GM12878 (cell line): ENCODE measurements at regions not wholly inside any gene's neighbourhood (a gene's known extent, or its start where the extent isn't known, plus 50 kb on each side); places are given as distances from the start of the nearest gene placed in this dataset.

Experiments used
- ATAC-seq: fragments of 200-7000 bp; cut with Tn5 transposase; 3 replicates; pipeline ENCODE4 v1.9.1; 2020; ENCODE audit warnings: mild to moderate bottlenecking, moderate library complexity
- BruUV-seq: library from RNA; stranded (reverse); fragments of 400-500 nt; replicated peaks from 2 replicates; lab custom pipeline; 2021; lab: Mats Ljungman, UMichigan
- CTCF ChIA-PET: fragments of 300-600 bp; sonication (Branson Sonifier 250); formaldehyde crosslinking; extraction: SDS; loops from one replicate; lab custom pipeline; 2021; ENCODE audit warnings: inconsistent platforms; lab: Yijun Ruan, JAX
- POLR2A ChIA-PET: fragments of 350-600 bp; formaldehyde crosslinking; extraction: SDS; loops from one replicate; lab custom pipeline; 2021; ENCODE audit warnings: inconsistent platforms; lab: Charles Lee
- RAD21 ChIA-PET: fragments of 300-600 bp; sonication (Branson Sonifier 250); formaldehyde crosslinking; loops from one replicate; lab custom pipeline; 2023; ENCODE audit warnings: antibody characterized with exemption; ENCODE audit not compliant: unreplicated experiment; lab: Charles Lee
- SMC1A ChIA-PET: fragments of 300-600 bp; sonication (Branson Sonifier 250); formaldehyde crosslinking; loops from one replicate; lab custom pipeline; 2023; ENCODE audit not compliant: unreplicated experiment, uncharacterized antibody; lab: Charles Lee
- DNase-seq: peaks from one replicate; pipeline ENCODE4 v3.0.0-alpha.2; 2011; ENCODE audit warnings: low read depth, low spot score
- FAIRE-seq: peaks from 3 replicates; lab custom pipeline; 2011; peaks lifted over from hg19 to GRCh38; lab: Jason Lieb, UNC
- H2AFZ ChIP-seq: 2 replicates; pipeline ENCODE4 v1.6.0; 2011; ENCODE audit warnings: low read depth, low read length, control low read depth; ENCODE audit not compliant: control insufficient read depth
- H3K27ac ChIP-seq: 2 replicates; pipeline ENCODE4 v1.5.1; 2011; ENCODE audit warnings: control low read depth; ENCODE audit not compliant: control insufficient read depth, insufficient read depth
- H3K27me3 ChIP-seq, 2 experiments: replicated peaks in 1 of 2; 2 replicates each; pipeline versions ENCODE4 v1.6.0 to v1.6.1; 2011; ENCODE audit warnings: low read length in 1 of 2; ENCODE audit not compliant: control insufficient read depth in 2 of 2, insufficient read depth in 2 of 2
- H3K36me3 ChIP-seq, 2 experiments: 2 replicates each; pipeline ENCODE4 v1.5.1; 2011; ENCODE audit warnings: low read length in 1 of 2; ENCODE audit not compliant: control insufficient read depth in 2 of 2, insufficient read depth in 2 of 2
- H3K4me1 ChIP-seq: 2 replicates; pipeline ENCODE4 v1.6.1; 2011; ENCODE audit warnings: mild to moderate bottlenecking, low read length, moderate library complexity, mixed read lengths; ENCODE audit not compliant: control insufficient read depth, insufficient read depth
- H3K4me2 ChIP-seq: 2 replicates; pipeline ENCODE4 v1.6.0; 2011; ENCODE audit warnings: control low read depth; ENCODE audit not compliant: control insufficient read depth, insufficient read depth
- H3K4me3 ChIP-seq: fragments of 200-600 bp; sonication (generic); 2 replicates; pipeline ENCODE4 v1.5.1; 2016
- H3K79me2 ChIP-seq: 2 replicates; pipeline ENCODE4 v1.6.0; 2011; ENCODE audit warnings: low read length; ENCODE audit not compliant: control insufficient read depth, insufficient read depth
- H3K9ac ChIP-seq: 2 replicates; pipeline ENCODE4 v1.8.0; 2011; ENCODE audit warnings: low read length, control low read depth, mixed read lengths; ENCODE audit not compliant: control insufficient read depth, insufficient read depth
- H3K9me3 ChIP-seq: replicated peaks from 3 replicates; pipeline ENCODE4 v1.5.1; 2011; ENCODE audit warnings: mild to moderate bottlenecking, low read length; ENCODE audit not compliant: control insufficient read depth, insufficient read depth
- H4K20me1 ChIP-seq: 2 replicates; pipeline ENCODE4 v1.6.0; 2011; ENCODE audit not compliant: control insufficient read depth, insufficient read depth
- BRCA1 ChIP-seq: IDR thresholded peaks from 2 replicates; pipeline ENCODE4 v1.6.1; 2011; ENCODE audit warnings: low read depth, low read length, improper control_type of control experiment
- CUX1 ChIP-seq: IDR thresholded peaks from 2 replicates; pipeline ENCODE4 v1.6.1; 2012; ENCODE audit warnings: improper control_type of control experiment, low read depth, low read length; ENCODE audit not compliant: insufficient replicate concordance
- LARP7 ChIP-seq: fragments of 450-650 bp; IDR thresholded peaks from 2 replicates; pipeline ENCODE4 v1.6.1; 2017; ENCODE audit warnings: mild to moderate bottlenecking
- MYB ChIP-seq: fragments of 150-350 bp; IDR thresholded peaks from 2 replicates; pipeline ENCODE4 v1.6.1; 2014; ENCODE audit warnings: mild to moderate bottlenecking, low read depth, low read length, borderline replicate concordance
- NFIC ChIP-seq: IDR thresholded peaks from 2 replicates; pipeline ENCODE4 v1.6.1; 2012; ENCODE audit warnings: low read depth, mild to moderate bottlenecking, inconsistent platforms, low read length, moderate library complexity
- POLR2AphosphoS2 ChIP-seq: IDR thresholded peaks from 2 replicates; pipeline ENCODE4 v1.6.1; 2011; ENCODE audit warnings: low read depth, mild to moderate bottlenecking, low read length, improper control_type of control experiment, moderate library complexity
- PRDM15 ChIP-seq: fragments of 450-650 bp; formaldehyde crosslinking; IDR thresholded peaks from 2 replicates; pipeline ENCODE4 v1.4.0; 2020; ENCODE audit warnings: mild to moderate bottlenecking, moderate library complexity
- RAD21 ChIP-seq: IDR thresholded peaks from 2 replicates; pipeline ENCODE4 v1.6.1; 2011; ENCODE audit warnings: mild to moderate bottlenecking, low read depth, low read length, moderate library complexity; ENCODE audit not compliant: insufficient read depth
- SREBF1 ChIP-seq: IDR thresholded peaks from 2 replicates; pipeline ENCODE4 v1.6.1; 2012; ENCODE audit warnings: mild to moderate bottlenecking, low read length
- STAT1 ChIP-seq: fragments of 450-650 bp; conservative IDR thresholded peaks from 2 replicates; pipeline ENCODE4 v1.6.1; 2014; ENCODE audit warnings: antibody characterized with exemption, mild to moderate bottlenecking
- WGBS: methylation state at CpG from one replicate; pipeline ENCODE4 v1.1.6; 2016; ENCODE audit warnings: low lambda C conversion rate; ENCODE audit not compliant: insufficient replicate concordance, insufficient coverage; ENCODE audit errors: missing lambda C conversion rate; 5-methylcytosine and 5-hydroxymethylcytosine counted together
- in situ Hi-C: fragments of 300-500 bp; cut with MboI; formaldehyde crosslinking; loops from 9 replicates; pipeline ENCODE4 v1.14.3; 2018; ENCODE audit warnings: mixed read lengths
- intact Hi-C: fragments of 100-400 bp; cut with micrococcal nuclease; formaldehyde crosslinking; loops from one replicate; pipeline ENCODE4 v1.14.2; 2022; ENCODE audit not compliant: unreplicated experiment
- TF ChIP-seq, protein P1 (sequence below): fragments of 450-650 bp; IDR thresholded peaks from 2 replicates; pipeline ENCODE4 v1.6.1; 2018; ENCODE audit warnings: mild to moderate bottlenecking, low read depth, moderate library complexity; ENCODE audit not compliant: partially characterized antibody

- WGBS: 27% methylated on average over 4 of the region's 4 CpGs
- FAIRE-seq (no peak), ATAC-seq (no peak), DNase-seq (no peak)
- CTCF ChIA-PET: interaction anchor here (0.6 kb wide), 1 partner anchor 245 kb away, joined by 3 read pairs; no protein-coding TSS in a partner anchor
- no peaks in the 10 kb centered on the region for H3K9me3 ChIP-seq
- no peaks in the 10 kb centered on the region for H3K36me3 ChIP-seq
- in situ Hi-C loops: no loop called here
- H2AFZ ChIP-seq: no peak overlapping the region
- no peaks in the 10 kb centered on the region for H3K27me3 ChIP-seq
- H3K4me3 ChIP-seq: no peak overlapping the region
- RAD21 ChIA-PET: no interaction called here
- intact Hi-C loops: no loop called here
- POLR2A ChIA-PET: no interaction called here
- H3K4me2 ChIP-seq: no peak overlapping the region
- SMC1A ChIA-PET: interaction anchor here (0.8 kb wide), 1 partner anchor 103 kb away, joined by 3 read pairs; no protein-coding TSS in a partner anchor
- H3K9ac ChIP-seq: no peak overlapping the region
- H3K4me1 ChIP-seq: no peaks in the 10 kb centered on the region
- no peaks in the 10 kb centered on the region for H4K20me1 ChIP-seq
- H3K27ac ChIP-seq: no peak overlapping the region
- BruUV-seq: no TSS peak
- H3K79me2 ChIP-seq: no peaks in the 10 kb centered on the region
- TF ChIP-seq MYB (no peak), STAT1 (no peak), SREBF1 (no peak), BRCA1 (no peak), LARP7 (no peak), PRDM15 (no peak), POLR2AphosphoS2 (no peak), CUX1 (no peak), NFIC (no peak), RAD21 (no peak)
- TF ChIP-seq, protein P1, sequence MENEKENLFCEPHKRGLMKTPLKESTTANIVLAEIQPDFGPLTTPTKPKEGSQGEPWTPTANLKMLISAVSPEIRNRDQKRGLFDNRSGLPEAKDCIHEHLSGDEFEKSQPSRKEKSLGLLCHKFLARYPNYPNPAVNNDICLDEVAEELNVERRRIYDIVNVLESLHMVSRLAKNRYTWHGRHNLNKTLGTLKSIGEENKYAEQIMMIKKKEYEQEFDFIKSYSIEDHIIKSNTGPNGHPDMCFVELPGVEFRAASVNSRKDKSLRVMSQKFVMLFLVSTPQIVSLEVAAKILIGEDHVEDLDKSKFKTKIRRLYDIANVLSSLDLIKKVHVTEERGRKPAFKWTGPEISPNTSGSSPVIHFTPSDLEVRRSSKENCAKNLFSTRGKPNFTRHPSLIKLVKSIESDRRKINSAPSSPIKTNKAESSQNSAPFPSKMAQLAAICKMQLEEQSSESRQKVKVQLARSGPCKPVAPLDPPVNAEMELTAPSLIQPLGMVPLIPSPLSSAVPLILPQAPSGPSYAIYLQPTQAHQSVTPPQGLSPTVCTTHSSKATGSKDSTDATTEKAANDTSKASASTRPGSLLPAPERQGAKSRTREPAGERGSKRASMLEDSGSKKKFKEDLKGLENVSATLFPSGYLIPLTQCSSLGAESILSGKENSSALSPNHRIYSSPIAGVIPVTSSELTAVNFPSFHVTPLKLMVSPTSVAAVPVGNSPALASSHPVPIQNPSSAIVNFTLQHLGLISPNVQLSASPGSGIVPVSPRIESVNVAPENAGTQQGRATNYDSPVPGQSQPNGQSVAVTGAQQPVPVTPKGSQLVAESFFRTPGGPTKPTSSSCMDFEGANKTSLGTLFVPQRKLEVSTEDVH: no peak
Observed at GRCh38 chr4:11633430-11633829, 204.7 kb upstream of the HS3ST1 start.
